ENCODE measurements at regions not wholly inside any gene's neighbourhood (a gene's known extent, or its start where the extent isn't known, plus 50 kb on each side); places are given as distances from the start of the nearest gene placed in this dataset.
"Not testable (repeated sequence)": the region's sequence is repeated elsewhere in the genome, so short reads cannot be mapped to it uniquely, and the experiment has no call there.

- no peak for DNase-seq (ENCODE audit: low read depth in 3 of 3, low spot score in 1 of 3)
Observed at GRCh38 chr2:22912398-22912797, 472.6 kb upstream of the KLHL29 start.

GRCh38 chr2:22929998-22930397, 455.0 kb upstream of the KLHL29 start:
- DNase-seq (ENCODE audit: low read depth in 3 of 3, low spot score in 1 of 3): no peak

GRCh38 chr2:22930781-22931180, 454.2 kb upstream of the KLHL29 start:
- DNase-seq (ENCODE audit: low read depth in 3 of 3, low spot score in 1 of 3): no peak

- DNase-seq (ENCODE audit: low read depth in 3 of 3, low spot score in 1 of 3): no peak
Observed at GRCh38 chr2:22932288-22932687, 452.7 kb upstream of the KLHL29 start.

- DNase-seq (ENCODE audit: low read depth in 3 of 3, low spot score in 1 of 3): no peak
Observed at GRCh38 chr2:22934747-22935146, 450.2 kb upstream of the KLHL29 start.

GRCh38 chr2:22942441-22942840, 442.5 kb upstream of the KLHL29 start:
- DNase-seq (ENCODE audit: low read depth in 3 of 3, low spot score in 1 of 3): no peak

- DNase-seq (ENCODE audit: low read depth in 3 of 3, low spot score in 1 of 3): no peak
Observed at GRCh38 chr2:22944143-22944542, 440.8 kb upstream of the KLHL29 start.

GRCh38 chr2:22946553-22946952, 438.4 kb upstream of the KLHL29 start:
- no peak for DNase-seq (ENCODE audit: low read depth in 3 of 3, low spot score in 1 of 3)

- DNase-seq (ENCODE audit: low read depth in 3 of 3, low spot score in 1 of 3): no peak
Observed at GRCh38 chr2:22947741-22948140, 437.2 kb upstream of the KLHL29 start.

- DNase-seq (ENCODE audit: low read depth in 3 of 3, low spot score in 1 of 3): no peak
Observed at GRCh38 chr2:22950431-22950830, 434.5 kb upstream of the KLHL29 start.

- DNase-seq (ENCODE audit: low read depth in 3 of 3, low spot score in 1 of 3): no peak
Observed at GRCh38 chr2:22952656-22953225, 432.2 kb upstream of the KLHL29 start.

- no peak for DNase-seq (ENCODE audit: low read depth in 3 of 3, low spot score in 1 of 3)
Observed at GRCh38 chr2:22957446-22957845, 427.5 kb upstream of the KLHL29 start.

- no peak for DNase-seq (ENCODE audit: low read depth in 3 of 3, low spot score in 1 of 3)
Observed at GRCh38 chr2:22958308-22958707, 426.7 kb upstream of the KLHL29 start.

- DNase-seq (ENCODE audit: low read depth in 3 of 3, low spot score in 1 of 3): no peak
Observed at GRCh38 chr2:22967756-22968155, 417.2 kb upstream of the KLHL29 start.

GRCh38 chr2:22970284-22970975, 414.5 kb upstream of the KLHL29 start:
- DNase-seq (ENCODE audit: low read depth in 3 of 3, low spot score in 1 of 3): no peak

- no peak for DNase-seq (ENCODE audit: low read depth in 3 of 3, low spot score in 1 of 3)
Observed at GRCh38 chr2:22970991-22971390, 414.0 kb upstream of the KLHL29 start.

- DNase-seq (ENCODE audit: low read depth in 3 of 3, low spot score in 1 of 3): no peak
Observed at GRCh38 chr2:22981785-22982184, 403.2 kb upstream of the KLHL29 start.

- DNase-seq (ENCODE audit: low read depth in 3 of 3, low spot score in 1 of 3): not testable (repeated sequence)
Observed at GRCh38 chr2:22984152-22984551, 400.8 kb upstream of the KLHL29 start.

- no peak for DNase-seq (ENCODE audit: low read depth in 3 of 3, low spot score in 1 of 3)
Observed at GRCh38 chr2:22990246-22990645, 394.7 kb upstream of the KLHL29 start.

GRCh38 chr2:22991844-22992243, 393.1 kb upstream of the KLHL29 start:
- no peak for DNase-seq (ENCODE audit: low read depth in 3 of 3, low spot score in 1 of 3)

GRCh38 chr2:22992441-22992840, 392.5 kb upstream of the KLHL29 start:
- DNase-seq (ENCODE audit: low read depth in 3 of 3, low spot score in 1 of 3): no peak

- no peak for DNase-seq (ENCODE audit: low read depth in 3 of 3, low spot score in 1 of 3)
Observed at GRCh38 chr2:22993250-22993649, 391.7 kb upstream of the KLHL29 start.

GRCh38 chr2:22995576-22995975, 389.4 kb upstream of the KLHL29 start:
- DNase-seq (ENCODE audit: low read depth in 3 of 3, low spot score in 1 of 3): no peak

Data from stimulated activated CD4-positive, alpha-beta T cell treated with anti-CD3 and anti-CD28 coated beads, TNF-alpha, amount 100 ng/mL, for 1 hour (primary cell).